ENCODE measurements at regions not wholly inside any gene's neighbourhood (a gene's known extent, or its start where the extent isn't known, plus 50 kb on each side); places are given as distances from the start of the nearest gene placed in this dataset.

DNA sequence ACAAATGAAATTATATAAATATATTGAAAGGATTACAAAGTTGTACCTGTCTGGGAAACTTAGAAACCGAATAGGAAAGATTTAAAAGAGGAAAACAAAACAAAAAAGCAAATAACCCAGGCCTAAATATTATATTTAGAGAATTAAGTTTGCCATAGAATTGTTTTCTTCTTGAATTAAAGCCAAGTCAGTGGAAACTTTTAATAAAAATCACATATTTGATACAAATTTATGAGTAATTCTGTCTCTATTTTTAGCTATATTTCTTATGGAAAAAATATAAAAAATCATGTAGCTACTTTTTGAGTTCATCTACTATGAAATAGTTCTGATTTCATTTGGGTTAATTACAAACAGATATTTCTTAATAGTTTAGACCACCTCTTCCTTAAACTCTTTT, 470.2 kb upstream of the HSF2 start (continued):
- TF ChIP-seq, protein P1, sequence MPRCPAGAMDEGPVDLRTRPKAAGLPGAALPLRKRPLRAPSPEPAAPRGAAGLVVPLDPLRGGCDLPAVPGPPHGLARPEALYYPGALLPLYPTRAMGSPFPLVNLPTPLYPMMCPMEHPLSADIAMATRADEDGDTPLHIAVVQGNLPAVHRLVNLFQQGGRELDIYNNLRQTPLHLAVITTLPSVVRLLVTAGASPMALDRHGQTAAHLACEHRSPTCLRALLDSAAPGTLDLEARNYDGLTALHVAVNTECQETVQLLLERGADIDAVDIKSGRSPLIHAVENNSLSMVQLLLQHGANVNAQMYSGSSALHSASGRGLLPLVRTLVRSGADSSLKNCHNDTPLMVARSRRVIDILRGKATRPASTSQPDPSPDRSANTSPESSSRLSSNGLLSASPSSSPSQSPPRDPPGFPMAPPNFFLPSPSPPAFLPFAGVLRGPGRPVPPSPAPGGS (IDR thresholded peaks at IDR 0.05; ENCODE audit: borderline replicate concordance, insufficient read depth, low read depth, low read length, poor library complexity, severe bottlenecking) = no peak
- TF ChIP-seq TCF7 (IDR thresholded peaks at IDR 0.05; ENCODE audit: borderline replicate concordance) (no peak), NFYA (IDR thresholded peaks at IDR 0.05; ENCODE audit: borderline replicate concordance, low read depth, low read length) (no peak), KAT2A (conservative IDR thresholded peaks at IDR 0.05; ENCODE audit: control insufficient read depth, low read depth, low read length) (no peak)

DNA sequence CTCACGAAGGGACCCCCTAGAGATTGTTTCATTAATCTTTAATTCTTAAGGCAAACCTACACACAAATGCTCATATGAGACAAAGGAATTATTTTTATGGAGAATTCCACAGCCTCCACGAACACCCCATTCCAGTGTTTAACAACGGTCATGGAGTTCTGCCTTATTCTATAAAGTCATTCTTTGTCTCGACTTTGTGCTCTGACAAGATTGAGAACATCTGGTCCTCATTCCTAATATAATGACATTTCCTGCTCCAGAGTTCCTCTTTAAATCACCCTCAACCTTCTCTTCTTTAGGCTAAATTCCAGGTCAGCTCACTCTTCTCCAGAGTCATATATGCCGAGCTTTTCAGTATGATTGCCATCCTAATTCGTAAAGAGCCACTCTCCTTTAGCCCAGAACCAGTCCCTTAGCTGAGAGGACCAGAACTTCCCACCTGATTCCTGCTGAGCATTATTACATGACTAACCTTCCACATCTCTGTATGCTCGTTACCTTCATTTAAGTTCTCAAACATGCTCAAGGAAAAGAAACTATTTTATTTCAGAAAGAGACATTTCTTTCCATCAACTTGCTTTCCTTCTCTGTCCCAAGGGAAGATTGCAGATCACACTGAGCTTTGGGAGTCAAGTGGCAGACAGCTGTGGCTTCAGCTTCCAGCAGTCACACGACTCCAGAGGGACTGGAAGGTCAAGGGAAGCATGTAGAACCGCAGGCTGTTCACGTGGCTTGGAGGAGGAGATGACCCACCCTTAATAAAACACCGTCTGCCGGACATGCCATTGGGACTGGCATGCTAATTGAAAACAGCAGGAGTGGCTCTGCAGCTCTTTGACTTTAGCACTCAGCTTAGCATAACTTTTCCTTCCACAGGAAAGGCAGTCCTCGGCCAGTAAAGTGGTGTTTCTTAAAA, 467.1 kb upstream of the HSF2 start:
- POLR2A ChIA-PET = no interaction called here
- ATAC-seq = no peak
- H3K4me2 ChIP-seq (ENCODE audit: control insufficient read depth, insufficient read depth) = no peak overlapping the region
- no TSS peak for BruUV-seq (replicated peaks)
- FAIRE-seq = no peak
- no peak for TF ChIP-seq ZNF622 (IDR thresholded peaks at IDR 0.05)
- no peak for DNase-seq (ENCODE audit: low read depth, low spot score)
- WGBS (ENCODE audit: insufficient coverage, insufficient replicate concordance, low lambda C conversion rate, missing lambda C conversion rate) = 10% methylated on average over 13 of the region's 13 CpGs
- no peak overlapping the region for H2AFZ ChIP-seq (ENCODE audit: control insufficient read depth, low read depth, low read length)
- H3K4me1 ChIP-seq (ENCODE audit: control insufficient read depth, insufficient read depth, low read length) = no peaks in the 10 kb centered on the region
- RAD21 ChIA-PET (ENCODE audit: unreplicated experiment) = no interaction called here
- H3K27ac ChIP-seq (ENCODE audit: control insufficient read depth, insufficient read depth) = no peak overlapping the region
- in situ Hi-C loops (cut with MboI) (no loop called here), intact Hi-C loops (cut with micrococcal nuclease; ENCODE audit: unreplicated experiment) (no loop called here)
- H3K79me2 ChIP-seq (ENCODE audit: control insufficient read depth, insufficient read depth, low read length) = no peaks in the 10 kb centered on the region
- H3K27me3 ChIP-seq (replicated peaks in 1 of 2; ENCODE audit: control insufficient read depth in 2 of 2, insufficient read depth in 2 of 2, low read length in 1 of 2) = no peaks in the 10 kb centered on the region
- H3K4me3 ChIP-seq = no peak overlapping the region
- CTCF ChIA-PET = interaction anchor here (1.0 kb wide), 1 partner anchor 102 kb away, joined by 3 read pairs; no protein-coding TSS in a partner anchor
- H3K36me3 ChIP-seq (ENCODE audit: control insufficient read depth in 2 of 2, insufficient read depth in 2 of 2, low read length in 1 of 2) = no peaks in the 10 kb centered on the region
- H3K9ac ChIP-seq (ENCODE audit: control insufficient read depth, insufficient read depth, low read length) = no peak overlapping the region
- no peaks in the 10 kb centered on the region for H3K9me3 ChIP-seq (replicated peaks; ENCODE audit: control insufficient read depth, insufficient read depth, low read length)
- no peaks in the 10 kb centered on the region for H4K20me1 ChIP-seq (ENCODE audit: control insufficient read depth, insufficient read depth)
- SMC1A ChIA-PET (ENCODE audit: uncharacterized antibody, unreplicated experiment) = no interaction called here

Data from GM12878 (cell line).